Stimulated activated effector memory CD8-positive, alpha-beta T cell treated with anti-CD3 and anti-CD28 coated beads, Interleukin-12 subunit alpha, Interleukin-12 subunit beta, amount 100 ng/mL, for 72 hours (primary cell): ENCODE measurements at regions not wholly inside any gene's neighbourhood (a gene's known extent, or its start where the extent isn't known, plus 50 kb on each side); places are given as distances from the start of the nearest gene placed in this dataset.

Experiments
- ATAC-seq: fragments of 150-1000 bp; cut with Tn5 transposase; 2 replicates; pipeline ENCODE4 v1.10.0; 2021
- DNase-seq, 2 donors: peaks; one replicate each; pipeline ENCODE4 v3.0.0; 2021 to 2022; ENCODE audit warnings: low spot score in 2 of 2
- H3K27ac Mint-ChIP-seq: one replicate; pipeline ENCODE4 v1.8.0; 2022; ENCODE audit warnings: mild to moderate bottlenecking, mixed read lengths
- H3K36me3 Mint-ChIP-seq: one replicate; pipeline ENCODE4 v1.8.0; 2022; ENCODE audit warnings: mild to moderate bottlenecking, mixed read lengths
- H3K4me1 Mint-ChIP-seq: one replicate; pipeline ENCODE4 v1.8.0; 2022; ENCODE audit warnings: mixed read lengths
- H3K4me3 Mint-ChIP-seq: one replicate; pipeline ENCODE4 v1.8.0; 2022; ENCODE audit warnings: mild to moderate bottlenecking, mixed read lengths
- H3K9me3 Mint-ChIP-seq: one replicate; pipeline ENCODE4 v1.8.0; 2022; ENCODE audit warnings: mixed read lengths

- Mint-ChIP-seq H3K9me3 (no peaks in the 10 kb centered on the region), H3K36me3 (no peaks in the 10 kb centered on the region), H3K4me1 (no peaks in the 10 kb centered on the region), H3K27ac (no peak overlapping the region), H3K4me3 (no peak overlapping the region)
- no peak for ATAC-seq
- DNase-seq, result no peak
These were observed 151.5 kb downstream of the ASB1 start for GRCh38 chr2:238578256-238578655.

- Mint-ChIP-seq H3K4me1 (no peaks in the 10 kb centered on the region), H3K4me3 (no peak overlapping the region), H3K36me3 (no peaks in the 10 kb centered on the region), H3K9me3 (no peaks in the 10 kb centered on the region), H3K27ac (no peak overlapping the region)
- DNase-seq (no peak), ATAC-seq (no peak)
These were observed 153.8 kb downstream of the ASB1 start for GRCh38 chr2:238580486-238580885.

GRCh38 chr2:238581126-238581525 lies 154.4 kb downstream of the ASB1 start:
- no peak overlapping the region for H3K4me3 Mint-ChIP-seq
- no peaks in the 10 kb centered on the region for H3K36me3 Mint-ChIP-seq
- H3K4me1 Mint-ChIP-seq, result no peaks in the 10 kb centered on the region
- no peak overlapping the region for H3K27ac Mint-ChIP-seq
- no peaks in the 10 kb centered on the region for H3K9me3 Mint-ChIP-seq
- DNase-seq (no peak), ATAC-seq (no peak)

- no peaks in the 10 kb centered on the region for H3K36me3 Mint-ChIP-seq
- H3K4me3 Mint-ChIP-seq, result no peak overlapping the region
- H3K4me1 Mint-ChIP-seq, result no peaks in the 10 kb centered on the region
- no peaks in the 10 kb centered on the region for H3K9me3 Mint-ChIP-seq
- no peak overlapping the region for H3K27ac Mint-ChIP-seq
- ATAC-seq (no peak), DNase-seq (no peak)
These were observed 155.4 kb downstream of the ASB1 start for GRCh38 chr2:238582159-238582558.

GRCh38 chr2:238584617-238585016 lies 157.9 kb downstream of the ASB1 start:
- Mint-ChIP-seq H3K4me3 (no peak overlapping the region), H3K9me3 (no peaks in the 10 kb centered on the region), H3K36me3 (no peaks in the 10 kb centered on the region), H3K4me1 (no peaks in the 10 kb centered on the region), H3K27ac (no peak overlapping the region)
- no peak for DNase-seq
- ATAC-seq, result no peak

- H3K36me3 Mint-ChIP-seq, result no peaks in the 10 kb centered on the region
- peak in 1 of 2 donors; percentile 38 for DNase-seq
These were observed 159.4 kb downstream of the ASB1 start for GRCh38 chr2:238585836-238586821.

GRCh38 chr2:238586931-238587775 lies 160.4 kb downstream of the ASB1 start:
- DNase-seq, result peak in 1 of 2 donors; percentile 20
- Mint-ChIP-seq H3K27ac (no peak overlapping the region), H3K4me1 (no peaks in the 10 kb centered on the region), H3K9me3 (no peaks in the 10 kb centered on the region), H3K36me3 (no peaks in the 10 kb centered on the region), H3K4me3 (no peak overlapping the region)
- ATAC-seq, result no peak

More at GRCh38 chr2:238585836-238586821, 159.4 kb downstream of the ASB1 start:
- H3K4me1 Mint-ChIP-seq, result no peaks in the 10 kb centered on the region
- no peak overlapping the region for H3K4me3 Mint-ChIP-seq
- H3K9me3 Mint-ChIP-seq, result no peaks in the 10 kb centered on the region
- no peak overlapping the region for H3K27ac Mint-ChIP-seq
- no peak for ATAC-seq

GRCh38 chr2:238587776-238588660 lies 161.3 kb downstream of the ASB1 start:
- no peak overlapping the region for H3K27ac Mint-ChIP-seq
- DNase-seq (peak in 1 of 2 donors; percentile 28), ATAC-seq (no peak)
- no peaks in the 10 kb centered on the region for H3K9me3 Mint-ChIP-seq
- H3K4me1 Mint-ChIP-seq, result no peaks in the 10 kb centered on the region
- no peaks in the 10 kb centered on the region for H3K36me3 Mint-ChIP-seq
- no peak overlapping the region for H3K4me3 Mint-ChIP-seq

- Mint-ChIP-seq H3K27ac (no peak overlapping the region), H3K9me3 (no peaks in the 10 kb centered on the region), H3K4me1 (no peaks in the 10 kb centered on the region), H3K4me3 (no peak overlapping the region), H3K36me3 (no peaks in the 10 kb centered on the region)
- ATAC-seq, result no peak
- no peak for DNase-seq
These were observed 163.1 kb downstream of the ASB1 start for GRCh38 chr2:238589591-238590460.

- Mint-ChIP-seq H3K4me1 (no peaks in the 10 kb centered on the region), H3K27ac (no peak overlapping the region), H3K4me3 (no peak overlapping the region), H3K9me3 (no peaks in the 10 kb centered on the region), H3K36me3 (no peaks in the 10 kb centered on the region)
- ATAC-seq, result no peak
- no peak for DNase-seq
These were observed 165.0 kb downstream of the ASB1 start for GRCh38 chr2:238591732-238592131.

GRCh38 chr2:238593236-238593635 lies 166.5 kb downstream of the ASB1 start:
- H3K36me3 Mint-ChIP-seq, result no peaks in the 10 kb centered on the region
- H3K4me1 Mint-ChIP-seq, result no peaks in the 10 kb centered on the region
- H3K9me3 Mint-ChIP-seq, result no peaks in the 10 kb centered on the region
- no peak for DNase-seq
- H3K27ac Mint-ChIP-seq, result no peak overlapping the region
- no peak for ATAC-seq
- no peak overlapping the region for H3K4me3 Mint-ChIP-seq

GRCh38 chr2:238593678-238594077 lies 167.0 kb downstream of the ASB1 start:
- H3K9me3 Mint-ChIP-seq, result no peaks in the 10 kb centered on the region
- H3K4me3 Mint-ChIP-seq, result no peak overlapping the region
- H3K36me3 Mint-ChIP-seq, result no peaks in the 10 kb centered on the region
- H3K27ac Mint-ChIP-seq, result no peak overlapping the region
- ATAC-seq (no peak), DNase-seq (no peak)
- no peaks in the 10 kb centered on the region for H3K4me1 Mint-ChIP-seq

GRCh38 chr2:238594796-238595749 lies 168.3 kb downstream of the ASB1 start:
- Mint-ChIP-seq H3K27ac (no peak overlapping the region), H3K4me1 (no peaks in the 10 kb centered on the region), H3K36me3 (no peaks in the 10 kb centered on the region), H3K9me3 (no peaks in the 10 kb centered on the region), H3K4me3 (no peak overlapping the region)
- no peak for DNase-seq
- ATAC-seq, result no peak
